ENCODE measurements at regions not wholly inside any gene's neighbourhood (a gene's known extent, or its start where the extent isn't known, plus 50 kb on each side); places are given as distances from the start of the nearest gene placed in this dataset.

DNA sequence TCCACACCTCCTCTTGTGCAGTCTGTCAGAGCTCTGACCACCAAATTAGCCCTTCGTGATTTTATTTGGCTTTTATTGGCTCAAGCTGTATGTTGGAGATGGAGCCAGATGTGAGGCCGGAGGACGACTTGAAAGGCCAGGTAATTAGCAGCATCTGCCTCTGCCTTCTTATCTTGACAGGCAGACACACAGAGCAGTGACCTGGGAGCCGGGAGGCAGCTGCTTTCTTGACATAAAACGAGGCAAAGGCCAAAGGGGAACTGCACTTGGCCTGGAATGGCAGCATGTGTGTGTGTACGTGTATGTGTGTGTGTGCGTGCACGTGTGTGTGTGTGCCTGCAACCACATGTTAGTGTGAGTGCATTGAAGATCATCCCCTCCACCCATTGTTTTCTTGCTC is 56.9 kb upstream of the BRD7 start:
- Histone ChIP-seq H3F3A (replicated peaks; ENCODE audit: low read depth) (no peaks in the 10 kb centered on the region), H4K20me1 (replicated peaks; ENCODE audit: insufficient read depth) (no peaks in the 10 kb centered on the region), H3K79me2 (replicated peaks; ENCODE audit: insufficient read depth) (no peaks in the 10 kb centered on the region), H3K4me2 (no peak overlapping the region), H3K9me2 (ENCODE audit: insufficient read depth) (0 out of 2 replicates have a peak, but pooled peaks cover 5% of the 10 kb centered on the region), H3K4me1 (ENCODE audit: insufficient read depth) (no peaks in the 10 kb centered on the region), H3K4me3 (no peak overlapping the region), H3K27me3 (ENCODE audit: insufficient read depth) (no peaks in the 10 kb centered on the region), H2AFZ (no peak overlapping the region), H3K27ac (ENCODE audit: low read depth) (no peak overlapping the region), H3K36me3 (ENCODE audit: insufficient read depth) (no peaks in the 10 kb centered on the region)
- H3K4me1 Mint-ChIP-seq, result no peaks in the 10 kb centered on the region
- H3K4me3 Mint-ChIP-seq, result no peak overlapping the region
- H3K27me3 Mint-ChIP-seq (ENCODE audit: insufficient read depth, low read depth, poor library complexity), result peaks cover 2% of the 10 kb centered on the region
- no peaks in the 10 kb centered on the region for H3K36me3 Mint-ChIP-seq (ENCODE audit: low read depth)
- no peak overlapping the region for H3K27ac Mint-ChIP-seq
- ATAC-seq (no peak), DNase-seq (ENCODE audit: low spot score) (no peak)
- H3K9me3 Mint-ChIP-seq, result peaks cover 5% of the 10 kb centered on the region; the same call in 2 of the 3 replicates
- no peak for TF ChIP-seq ZNF114 (CRISPR knock-in tag; IDR thresholded peaks at IDR 0.05)
- no peak for TF ChIP-seq ZNF462 (CRISPR knock-in tag; IDR thresholded peaks at IDR 0.05)
- no peak for TF ChIP-seq CTCF (conservative IDR thresholded peaks at IDR 0.05; ENCODE audit: low read depth in 2 of 2)
- no peak for TF ChIP-seq EZH2phosphoT487 (IDR thresholded peaks at IDR 0.05; ENCODE audit: unreplicated experiment)
- TF ChIP-seq EZH2 (IDR thresholded peaks at IDR 0.05; ENCODE audit: low read depth, unreplicated experiment), result no peak
- no peak for TF ChIP-seq NANOG (IDR thresholded peaks at IDR 0.05; ENCODE audit: borderline replicate concordance)
- no peak for TF ChIP-seq POLR2AphosphoS5 (IDR thresholded peaks at IDR 0.05; ENCODE audit: low read depth)

Data from GM23338 (cell line).